Astrocyte of the hippocampus (primary cell): ENCODE measurements at regions not wholly inside any gene's neighbourhood (a gene's known extent, or its start where the extent isn't known, plus 50 kb on each side); places are given as distances from the start of the nearest gene placed in this dataset.

Experiments used
- DNase-seq: peaks from one replicate; pipeline ENCODE4 v3.0.0; 2011; ENCODE audit warnings: low read depth, low spot score

GRCh38 chr12:87841935-87842334, 187.3 kb downstream of the C12orf50 start:
- no peak for DNase-seq

DNA sequence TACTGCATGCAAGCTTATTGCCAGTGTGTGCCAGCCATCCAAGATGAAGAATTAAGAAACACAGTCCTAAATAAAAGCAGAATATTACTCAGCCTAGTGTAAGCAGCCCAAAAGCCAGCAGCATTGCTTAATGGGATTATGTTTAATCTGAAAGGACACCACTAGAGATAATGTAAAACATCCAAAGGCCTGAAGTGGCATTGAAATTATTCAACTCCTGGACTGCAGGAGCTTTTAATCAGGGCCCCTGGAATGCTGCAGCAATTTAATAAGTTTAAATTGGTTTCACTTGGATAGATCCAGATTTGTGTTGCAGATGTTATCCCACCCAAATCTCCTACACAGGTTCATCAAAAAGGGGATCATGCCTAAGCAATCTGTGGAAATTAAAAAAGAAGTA, 193.0 kb downstream of the C12orf50 start:
- DNase-seq: no peak

GRCh38 chr12:87828382-87828973, 200.7 kb downstream of the C12orf50 start:
- DNase-seq: no peak

DNA sequence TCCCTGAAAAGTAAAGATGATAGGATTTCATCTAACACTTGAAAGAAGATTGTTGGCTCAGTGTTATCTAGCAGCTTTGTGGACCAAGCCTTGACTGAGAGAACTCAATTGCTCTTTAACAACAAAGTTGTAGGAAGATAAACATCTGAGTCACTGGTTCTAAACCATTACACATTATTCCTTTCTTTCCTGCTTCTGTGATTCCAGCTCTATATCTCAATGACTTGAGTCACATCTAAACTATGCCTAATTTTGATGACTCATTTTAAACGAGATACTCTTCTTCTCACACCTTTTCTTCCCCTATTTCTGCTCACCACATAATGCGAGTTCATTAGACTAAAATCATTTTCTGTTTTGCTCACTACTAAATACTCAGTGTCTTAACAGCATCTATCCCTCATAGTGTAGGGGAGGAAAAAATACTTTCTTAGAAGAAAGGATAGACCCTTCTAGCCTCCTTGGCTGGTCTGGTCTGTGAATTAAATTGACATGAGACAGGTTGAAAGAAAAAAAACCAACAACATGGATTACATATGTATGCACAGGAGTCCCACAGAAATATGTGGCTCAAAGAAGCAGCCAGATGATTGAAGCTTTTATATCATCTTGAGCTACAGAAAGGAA, 201.4 kb downstream of the C12orf50 start:
- DNase-seq: peak; percentile 68

- no peak for DNase-seq
Observed at GRCh38 chr12:87822923-87823322, 206.3 kb downstream of the C12orf50 start.

DNA sequence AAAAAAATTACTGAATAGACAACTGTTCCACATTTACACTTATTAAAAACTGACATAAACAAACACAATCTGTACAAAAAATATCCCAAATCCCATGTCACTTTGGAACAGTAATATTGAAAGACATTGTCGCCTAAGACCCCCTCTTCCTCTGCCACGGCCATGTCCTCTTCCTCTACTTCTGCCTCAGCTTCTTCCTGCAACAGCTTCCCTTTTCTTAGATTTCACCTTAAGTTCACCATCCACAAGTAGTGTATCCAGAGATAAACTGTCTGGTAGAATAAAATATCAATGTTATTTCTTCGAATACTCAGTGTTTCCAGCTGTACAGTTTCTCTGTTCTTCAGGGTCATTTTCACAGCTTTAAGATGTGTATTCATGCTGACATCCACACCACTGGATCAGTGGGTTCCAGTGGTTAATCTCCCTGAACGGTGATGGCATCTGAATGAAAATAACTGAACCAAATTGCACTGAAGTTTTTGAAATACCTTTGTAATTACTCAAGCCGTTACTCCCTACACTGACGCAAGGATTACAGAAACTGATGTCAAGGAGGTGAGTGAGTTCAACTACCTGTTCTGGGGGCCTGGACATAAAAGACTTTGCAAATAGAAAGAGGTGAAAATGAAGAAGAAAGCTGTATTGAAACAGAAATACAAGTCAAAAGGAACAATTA, 208.5 kb downstream of the C12orf50 start:
- peak; percentile 79 for DNase-seq

DNA sequence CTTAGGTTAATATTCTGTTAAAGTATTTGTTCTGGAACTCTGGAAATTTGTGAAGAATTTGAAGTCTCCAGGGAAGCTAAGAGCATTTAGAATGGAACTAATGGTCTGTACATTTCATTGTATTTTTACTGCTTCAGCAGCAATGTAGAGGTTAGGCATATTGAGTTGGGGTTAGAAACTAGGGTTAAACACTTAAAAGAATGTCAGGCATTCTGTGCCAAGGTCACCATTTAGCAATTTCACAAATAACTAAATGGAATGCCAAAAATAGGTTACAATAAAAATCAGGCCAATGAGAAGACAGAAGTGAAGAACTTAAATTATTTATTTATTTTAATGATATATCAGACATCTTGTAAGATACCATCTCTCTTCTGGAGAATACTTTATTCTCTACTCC, 210.8 kb downstream of the C12orf50 start:
- DNase-seq: no peak

- peak; percentile 50 for DNase-seq
Observed at GRCh38 chr12:87815771-87816585, 213.2 kb downstream of the C12orf50 start.

DNA sequence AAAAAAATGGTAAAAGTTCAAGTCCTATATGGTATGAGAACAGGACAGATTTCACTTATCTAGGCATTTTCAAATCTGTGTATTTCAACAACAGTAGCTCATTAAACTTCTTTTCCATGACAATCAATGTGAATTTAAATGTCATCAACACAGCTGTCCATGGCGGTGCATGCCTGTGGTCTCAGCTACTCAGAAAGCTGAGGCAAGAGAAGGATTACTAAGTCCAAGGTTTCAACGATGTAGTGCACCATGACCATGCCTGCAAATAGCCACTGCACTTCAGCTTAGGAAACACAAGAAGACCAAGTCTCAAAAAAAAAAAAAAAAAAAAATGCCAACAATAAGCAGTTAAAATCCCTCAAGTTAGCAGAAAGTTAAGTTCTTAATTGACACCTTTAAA, 214.6 kb downstream of the C12orf50 start:
- peak; percentile 38 for DNase-seq

DNA sequence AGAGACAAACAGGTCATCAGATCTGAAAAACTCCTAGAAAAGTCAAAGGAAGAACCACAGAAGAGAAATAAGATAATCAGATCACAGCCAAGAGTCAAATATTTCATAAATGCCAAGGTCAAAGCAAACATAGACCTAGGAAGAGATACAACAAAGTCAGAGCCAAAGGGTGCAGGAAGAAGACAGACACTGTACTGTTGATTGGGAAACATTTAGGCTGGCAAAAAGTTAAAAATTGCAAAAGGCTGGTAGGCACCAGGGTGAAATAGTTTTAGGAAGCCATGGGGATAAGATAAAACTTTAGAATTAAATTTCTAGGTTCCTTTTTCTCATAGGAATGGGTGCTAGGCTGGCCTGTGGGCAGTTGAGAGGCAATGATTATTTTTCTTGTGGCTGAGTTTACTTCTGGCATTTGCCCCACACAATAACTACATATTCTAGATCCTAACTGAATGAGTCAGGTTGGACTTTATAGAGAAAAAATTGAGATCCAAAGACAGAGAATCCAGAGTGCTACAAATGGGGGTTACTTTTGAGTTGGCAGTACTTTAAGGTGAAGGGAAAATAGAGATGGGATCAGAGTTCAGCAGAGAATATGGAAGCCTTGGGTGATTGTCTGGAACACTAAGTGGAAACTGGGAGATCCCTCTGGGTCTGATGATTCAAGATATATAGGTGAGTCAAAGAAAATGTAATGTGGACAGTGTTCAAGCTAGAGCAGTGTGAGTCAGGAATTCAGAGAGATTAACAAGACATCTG, 215.5 kb downstream of the C12orf50 start:
- DNase-seq: peak; percentile 81

- peak; percentile 13 for DNase-seq
Observed at GRCh38 chr12:87812681-87813080, 216.5 kb downstream of the C12orf50 start.

- no peak for DNase-seq
Observed at GRCh38 chr12:87812030-87812429, 217.2 kb downstream of the C12orf50 start.

DNA sequence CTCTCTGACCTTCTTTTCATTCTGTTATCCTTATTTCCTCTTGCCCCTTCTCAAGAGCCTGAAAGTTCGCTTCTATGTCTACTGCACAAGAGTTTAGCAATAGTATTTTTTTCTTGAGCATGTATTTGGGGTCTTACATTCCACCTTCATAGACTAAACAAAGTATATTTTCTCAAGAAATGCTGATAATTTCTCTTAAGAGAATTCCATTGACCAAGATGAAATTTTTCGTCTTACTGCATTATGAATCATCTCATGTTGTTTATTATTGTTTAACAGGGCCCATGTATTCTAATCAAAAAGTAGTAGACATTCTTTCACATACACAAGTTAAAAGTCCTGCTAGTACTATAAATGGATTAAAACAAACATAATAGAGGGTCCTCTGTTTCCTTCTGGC, 219.3 kb downstream of the C12orf50 start:
- DNase-seq: no peak

- no peak for DNase-seq
Observed at GRCh38 chr12:87807086-87807485, 222.1 kb downstream of the C12orf50 start.

- no peak for DNase-seq
Observed at GRCh38 chr12:87806310-87806709, 222.9 kb downstream of the C12orf50 start.

GRCh38 chr12:87804386-87804785, 224.8 kb downstream of the C12orf50 start:
- no peak for DNase-seq

DNA sequence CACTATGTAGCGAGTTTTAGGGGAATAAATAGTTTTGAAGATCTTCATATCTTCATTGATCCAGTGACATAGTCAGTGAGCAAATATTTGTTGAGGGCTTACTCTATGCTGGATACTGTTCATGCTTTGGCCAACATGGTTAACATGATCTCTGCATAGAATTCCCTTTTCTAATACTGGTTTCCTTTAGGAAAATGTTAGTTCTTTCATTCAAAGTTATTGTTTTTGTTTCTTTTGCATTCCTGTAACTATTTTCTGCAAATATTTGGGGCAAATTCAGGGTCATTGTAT, 226.5 kb downstream of the C12orf50 start:
- no peak for DNase-seq

DNA sequence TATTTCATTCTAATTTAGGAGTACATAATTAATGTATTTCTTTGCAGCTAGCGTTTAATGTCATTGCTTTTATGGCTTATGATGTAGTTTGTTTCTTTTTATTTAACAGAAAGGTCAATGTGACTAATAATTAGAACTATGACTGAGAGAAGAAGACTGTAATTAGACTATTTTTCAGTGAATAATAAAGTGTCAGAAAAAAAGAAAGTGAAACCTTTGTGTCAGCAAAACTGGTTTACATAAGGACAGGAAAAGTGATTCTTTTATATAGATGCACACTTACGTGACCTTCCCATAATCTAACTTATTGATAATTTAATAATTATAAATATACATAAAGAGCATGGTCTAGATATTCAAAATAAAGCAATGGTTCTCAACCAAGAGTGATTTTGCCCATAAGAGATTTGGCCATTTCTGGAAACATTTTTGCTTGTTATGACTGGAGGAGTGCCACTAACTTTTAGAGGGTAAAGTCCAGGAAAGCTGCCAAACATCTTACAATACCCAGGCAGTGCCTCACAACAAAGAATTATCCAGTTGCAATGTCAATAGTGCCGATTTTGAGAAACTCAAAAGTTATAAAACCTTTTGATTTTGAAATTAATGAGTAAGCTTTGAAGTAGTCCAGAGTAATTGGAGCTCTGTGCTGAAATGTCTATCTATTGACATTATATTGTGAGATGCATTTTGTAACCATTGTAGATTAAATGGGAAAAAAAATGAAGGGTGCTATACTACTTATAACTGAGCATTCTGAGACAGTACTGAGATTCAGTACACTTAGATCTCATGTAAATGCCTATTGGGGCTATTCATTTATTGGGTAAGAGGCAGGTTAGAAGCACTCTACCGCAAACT, 227.1 kb downstream of the C12orf50 start:
- peak; percentile 76 for DNase-seq

- no peak for DNase-seq
Observed at GRCh38 chr12:87796961-87797516, 232.2 kb downstream of the C12orf50 start.

DNA sequence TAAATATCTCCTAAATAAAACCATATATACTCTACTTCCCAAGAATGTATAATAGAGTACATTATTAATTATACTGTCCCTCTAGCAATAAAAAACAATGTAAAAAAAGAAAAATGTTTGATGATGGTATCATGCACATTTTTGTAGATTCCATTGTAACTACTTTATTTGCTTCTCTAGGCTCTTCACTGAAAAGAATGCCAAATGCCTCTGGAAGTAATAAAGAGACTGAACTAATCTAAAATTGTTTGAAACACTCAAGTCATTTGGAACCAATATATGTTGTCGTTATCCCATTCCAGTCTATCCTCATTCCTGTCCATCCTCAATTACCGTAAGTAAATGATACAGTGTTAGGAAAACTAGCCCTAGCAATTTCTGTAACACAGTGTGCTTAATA, 233.6 kb downstream of the C12orf50 start:
- DNase-seq: no peak

- no peak for DNase-seq
Observed at GRCh38 chr12:87794854-87795253, 234.3 kb downstream of the C12orf50 start.
